Brain microvascular endothelial cell (primary cell): ENCODE measurements at regions not wholly inside any gene's neighbourhood (a gene's known extent, or its start where the extent isn't known, plus 50 kb on each side); places are given as distances from the start of the nearest gene placed in this dataset.

Experiments used
- DNase-seq: peaks from one replicate; pipeline ENCODE4 v3.0.0-alpha.2; 2020
- H3K27ac ChIP-seq: fragments of 250-450 bp; sonication (Bioruptor Pico); 2 replicates; pipeline ENCODE4 v1.5.1; 2020; ENCODE audit warnings: mild to moderate bottlenecking, moderate library complexity
- H3K27me3 ChIP-seq: fragments of 250-450 bp; sonication (Bioruptor Pico); replicated peaks from 2 replicates; pipeline ENCODE4 v1.5.1; 2020; ENCODE audit warnings: mild to moderate bottlenecking
- H3K36me3 ChIP-seq: fragments of 250-450 bp; sonication (Bioruptor Pico); replicated peaks from 2 replicates; pipeline ENCODE4 v1.5.1; 2020; ENCODE audit warnings: mild to moderate bottlenecking
- H3K4me3 ChIP-seq: 2 replicates; pipeline ENCODE4 v1.5.1; 2011; ENCODE audit warnings: low read depth, mild to moderate bottlenecking, control low read depth, low read length, moderate library complexity
- in situ Hi-C: cut with HindIII; loops from 2 replicates; pipeline ENCODE4 v1.10.0; 2017; ENCODE audit warnings: low sequenced_read_pairs, low pct_ligation_motif_present
- TF ChIP-seq, protein P1 (sequence below): IDR thresholded peaks from 2 replicates; pipeline ENCODE4 v1.5.1; 2011; ENCODE audit warnings: low read depth, mild to moderate bottlenecking, moderate library complexity, low read length, control low read depth, inconsistent platforms; ENCODE audit errors: missing control alignments

DNA sequence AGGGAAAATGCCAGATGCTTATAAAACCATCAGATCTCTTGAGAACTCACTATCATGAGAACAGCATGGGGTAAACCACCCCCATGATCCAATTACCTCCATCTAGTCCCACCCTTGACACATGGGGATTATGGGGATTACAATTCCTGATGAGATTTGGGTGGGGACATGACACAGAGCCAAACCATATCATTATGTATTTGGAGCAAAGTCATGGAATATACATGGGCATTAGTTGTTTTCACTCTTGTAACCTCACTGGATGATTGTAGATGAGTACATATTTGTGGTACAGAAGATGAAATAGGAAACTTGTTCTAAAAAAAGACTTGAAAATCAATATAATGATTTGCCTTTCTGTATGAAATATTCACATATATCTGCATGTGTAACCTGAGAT is 674.5 kb upstream of the BOD1L1 start:
- H3K27ac ChIP-seq: no peak overlapping the region
- no peaks in the 10 kb centered on the region for H3K27me3 ChIP-seq
- no peak overlapping the region for H3K4me3 ChIP-seq
- no peaks in the 10 kb centered on the region for H3K36me3 ChIP-seq
- no peak for DNase-seq
- TF ChIP-seq, protein P1, sequence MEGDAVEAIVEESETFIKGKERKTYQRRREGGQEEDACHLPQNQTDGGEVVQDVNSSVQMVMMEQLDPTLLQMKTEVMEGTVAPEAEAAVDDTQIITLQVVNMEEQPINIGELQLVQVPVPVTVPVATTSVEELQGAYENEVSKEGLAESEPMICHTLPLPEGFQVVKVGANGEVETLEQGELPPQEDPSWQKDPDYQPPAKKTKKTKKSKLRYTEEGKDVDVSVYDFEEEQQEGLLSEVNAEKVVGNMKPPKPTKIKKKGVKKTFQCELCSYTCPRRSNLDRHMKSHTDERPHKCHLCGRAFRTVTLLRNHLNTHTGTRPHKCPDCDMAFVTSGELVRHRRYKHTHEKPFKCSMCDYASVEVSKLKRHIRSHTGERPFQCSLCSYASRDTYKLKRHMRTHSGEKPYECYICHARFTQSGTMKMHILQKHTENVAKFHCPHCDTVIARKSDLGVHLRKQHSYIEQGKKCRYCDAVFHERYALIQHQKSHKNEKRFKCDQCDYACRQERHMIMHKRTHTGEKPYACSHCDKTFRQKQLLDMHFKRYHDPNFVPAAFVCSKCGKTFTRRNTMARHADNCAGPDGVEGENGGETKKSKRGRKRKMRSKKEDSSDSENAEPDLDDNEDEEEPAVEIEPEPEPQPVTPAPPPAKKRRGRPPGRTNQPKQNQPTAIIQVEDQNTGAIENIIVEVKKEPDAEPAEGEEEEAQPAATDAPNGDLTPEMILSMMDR: no peak
- in situ Hi-C loops: no loop called here

DNA sequence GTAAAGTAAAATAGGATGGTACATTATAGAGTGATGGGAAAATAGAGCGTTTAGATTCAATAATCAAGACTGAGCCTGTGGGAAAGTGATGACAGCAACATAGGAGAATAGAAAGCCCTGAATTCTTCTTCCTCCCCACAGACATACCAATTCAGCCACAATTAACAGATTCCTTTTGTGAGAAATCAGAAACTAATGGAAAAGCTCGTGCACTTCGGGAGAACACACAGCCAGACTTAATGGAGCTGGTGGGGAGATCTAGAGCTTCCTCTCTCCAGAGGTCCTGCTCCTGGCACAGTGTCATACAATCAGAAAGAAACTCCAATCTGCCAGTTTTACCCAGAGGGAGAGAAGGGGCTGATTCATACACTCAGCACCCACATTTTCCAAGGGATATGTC is 676.3 kb upstream of the BOD1L1 start:
- TF ChIP-seq, protein P1: no peak
- H3K4me3 ChIP-seq: no peak overlapping the region
- DNase-seq: no peak
- in situ Hi-C loops: no loop called here
- no peak overlapping the region for H3K27ac ChIP-seq
- H3K27me3 ChIP-seq: no peaks in the 10 kb centered on the region
- H3K36me3 ChIP-seq: no peaks in the 10 kb centered on the region

DNA sequence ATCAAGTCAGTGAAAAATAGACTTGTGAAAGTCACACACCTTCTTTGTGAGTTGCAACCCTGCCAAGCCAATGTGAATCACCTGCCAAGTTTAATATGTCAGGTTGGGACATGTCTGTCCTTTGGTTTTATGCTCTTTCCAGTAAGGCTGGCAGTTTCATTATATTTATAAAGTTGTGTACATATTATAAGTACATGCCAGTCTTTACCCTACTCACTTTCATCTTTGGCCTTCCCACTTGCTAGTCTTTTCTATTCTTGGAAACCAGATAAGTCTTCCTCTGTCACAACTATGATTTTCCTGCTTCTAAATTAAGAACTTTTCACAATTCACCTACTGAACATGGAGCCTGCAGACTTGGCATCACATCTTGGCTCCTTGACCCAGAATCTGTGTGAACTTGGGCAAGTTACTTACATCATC is 680.7 kb upstream of the BOD1L1 start:
- in situ Hi-C loops: no loop called here
- no peak overlapping the region for H3K27ac ChIP-seq
- no peaks in the 10 kb centered on the region for H3K36me3 ChIP-seq
- H3K27me3 ChIP-seq: no peaks in the 10 kb centered on the region
- TF ChIP-seq, protein P1: no peak
- H3K4me3 ChIP-seq: no peak overlapping the region
- DNase-seq: no peak

DNA sequence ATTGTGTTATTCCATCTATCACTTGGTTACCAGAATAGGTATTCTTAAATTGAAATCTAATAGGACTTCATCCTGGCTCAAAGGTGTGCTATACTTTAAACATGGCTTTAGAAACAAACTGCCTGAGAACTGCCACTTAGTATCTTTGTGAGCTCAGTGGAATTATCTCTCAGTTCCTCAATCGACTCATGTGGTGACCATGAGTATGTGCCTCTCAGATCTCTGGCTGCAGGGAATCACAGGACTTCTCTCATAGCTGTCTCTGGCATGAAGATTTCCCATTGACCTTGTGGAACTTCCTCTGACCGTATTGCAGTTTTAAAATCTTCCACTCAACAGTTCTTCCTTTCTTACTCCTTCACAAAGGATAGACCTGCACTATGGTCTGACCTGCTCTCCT is 681.9 kb upstream of the BOD1L1 start:
- in situ Hi-C loops: no loop called here
- no peak for DNase-seq
- H3K27ac ChIP-seq: no peak overlapping the region

DNA sequence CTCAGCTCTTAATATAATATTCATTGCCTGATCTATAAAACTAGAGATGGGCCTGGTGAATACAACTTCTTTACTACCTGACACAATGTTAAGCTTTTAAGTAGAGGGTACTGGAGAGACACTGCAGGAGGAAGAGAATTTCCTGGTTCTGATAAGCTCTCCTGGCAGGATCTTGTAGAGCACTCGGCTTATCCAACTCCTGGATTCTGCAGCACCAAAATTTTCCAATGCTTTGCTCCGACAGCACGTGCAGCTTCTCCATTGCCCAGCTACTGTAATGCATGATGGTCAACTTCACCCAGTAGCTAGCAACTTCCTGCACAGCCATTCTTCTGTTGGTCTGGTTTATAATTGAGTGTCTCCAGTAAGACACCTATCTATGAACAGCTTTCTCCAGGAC is 686.2 kb upstream of the BOD1L1 start:
- H3K27me3 ChIP-seq: no peaks in the 10 kb centered on the region
- no peak for DNase-seq
- no peak overlapping the region for H3K27ac ChIP-seq
- TF ChIP-seq, protein P1: no peak
- H3K4me3 ChIP-seq: no peak overlapping the region
- no peaks in the 10 kb centered on the region for H3K36me3 ChIP-seq
- in situ Hi-C loops: no loop called here

More for the DNA sequence above, 681.9 kb upstream of the BOD1L1 start:
- TF ChIP-seq, protein P1: no peak
- Histone ChIP-seq H3K27me3 (no peaks in the 10 kb centered on the region), H3K36me3 (no peaks in the 10 kb centered on the region), H3K4me3 (no peak overlapping the region)

DNA sequence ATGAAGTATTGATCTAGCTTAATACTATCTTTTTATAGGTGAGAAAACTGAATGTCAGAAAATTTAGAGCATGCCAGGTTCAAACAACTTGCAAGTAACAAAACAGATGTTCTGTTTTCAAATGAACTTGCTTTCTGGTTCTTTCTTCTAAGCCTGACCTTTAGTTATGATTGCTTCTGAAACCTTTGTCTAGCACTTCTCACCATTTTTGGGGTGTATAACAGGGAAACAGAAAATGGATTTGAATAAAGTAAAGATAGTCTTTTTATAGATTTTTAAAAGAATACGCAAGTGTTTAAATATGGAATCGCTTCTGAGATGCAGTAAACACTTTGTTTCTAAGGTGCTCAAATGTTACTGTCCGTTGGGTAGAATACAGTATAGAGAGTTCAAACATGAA is 687.2 kb upstream of the CPEB2 start:
- Histone ChIP-seq H3K27ac (no peak overlapping the region), H3K27me3 (no peaks in the 10 kb centered on the region), H3K36me3 (no peaks in the 10 kb centered on the region), H3K4me3 (no peak overlapping the region)
- no peak for DNase-seq
- in situ Hi-C loops: no loop called here
- TF ChIP-seq, protein P1: no peak
